ENCODE measurements at regions not wholly inside any gene's neighbourhood (a gene's known extent, or its start where the extent isn't known, plus 50 kb on each side); places are given as distances from the start of the nearest gene placed in this dataset.

DNA sequence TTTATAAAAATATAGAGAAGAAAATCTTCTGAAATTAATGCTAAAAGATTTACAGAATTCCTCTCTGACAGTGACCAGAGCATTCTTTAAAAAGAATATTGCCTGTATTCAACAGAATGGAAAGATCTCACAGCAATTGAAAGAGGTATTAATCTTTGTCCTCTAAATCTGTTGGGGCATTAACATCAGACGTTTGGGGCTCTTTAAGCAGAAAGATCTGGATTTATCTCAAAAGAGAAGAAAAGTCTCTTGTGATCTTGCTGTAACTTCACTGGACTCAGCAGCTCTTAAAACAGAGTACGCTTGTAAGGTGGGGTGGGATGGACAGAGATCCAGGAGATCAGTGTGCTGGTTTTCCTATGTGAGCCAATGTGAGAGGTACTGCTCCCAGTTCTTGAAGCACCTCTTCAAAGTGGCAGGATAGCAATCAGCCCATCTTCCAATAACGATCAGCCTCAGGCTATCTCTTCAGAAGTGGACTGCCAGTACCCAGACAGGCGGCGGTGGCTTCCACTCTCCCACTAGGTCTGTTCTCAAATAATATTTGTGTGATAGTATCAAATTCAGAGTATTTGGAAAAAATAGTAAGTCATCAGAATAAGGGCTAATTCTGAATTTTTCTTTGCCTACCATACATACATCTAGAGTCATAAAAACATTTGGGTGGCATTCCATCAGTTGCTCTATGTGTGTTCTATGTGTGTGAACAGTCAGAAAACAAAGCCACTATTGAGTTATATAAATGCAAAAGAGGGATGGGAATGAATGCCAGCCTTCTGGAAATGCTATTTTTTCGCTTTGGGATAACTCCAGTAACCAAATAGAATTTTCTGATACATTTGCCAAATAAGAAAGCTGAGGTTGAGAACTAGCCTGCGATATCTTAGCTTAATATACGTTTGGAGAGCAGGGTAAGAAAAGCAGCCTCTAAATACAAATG lies 237.4 kb upstream of the RGS6 start:
- TF ChIP-seq, protein P1, sequence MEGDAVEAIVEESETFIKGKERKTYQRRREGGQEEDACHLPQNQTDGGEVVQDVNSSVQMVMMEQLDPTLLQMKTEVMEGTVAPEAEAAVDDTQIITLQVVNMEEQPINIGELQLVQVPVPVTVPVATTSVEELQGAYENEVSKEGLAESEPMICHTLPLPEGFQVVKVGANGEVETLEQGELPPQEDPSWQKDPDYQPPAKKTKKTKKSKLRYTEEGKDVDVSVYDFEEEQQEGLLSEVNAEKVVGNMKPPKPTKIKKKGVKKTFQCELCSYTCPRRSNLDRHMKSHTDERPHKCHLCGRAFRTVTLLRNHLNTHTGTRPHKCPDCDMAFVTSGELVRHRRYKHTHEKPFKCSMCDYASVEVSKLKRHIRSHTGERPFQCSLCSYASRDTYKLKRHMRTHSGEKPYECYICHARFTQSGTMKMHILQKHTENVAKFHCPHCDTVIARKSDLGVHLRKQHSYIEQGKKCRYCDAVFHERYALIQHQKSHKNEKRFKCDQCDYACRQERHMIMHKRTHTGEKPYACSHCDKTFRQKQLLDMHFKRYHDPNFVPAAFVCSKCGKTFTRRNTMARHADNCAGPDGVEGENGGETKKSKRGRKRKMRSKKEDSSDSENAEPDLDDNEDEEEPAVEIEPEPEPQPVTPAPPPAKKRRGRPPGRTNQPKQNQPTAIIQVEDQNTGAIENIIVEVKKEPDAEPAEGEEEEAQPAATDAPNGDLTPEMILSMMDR (IDR thresholded peaks at IDR 0.05; ENCODE audit: control insufficient read depth, extremely low read depth, insufficient read depth), result no peak
- no peak overlapping the region for H3K4me3 ChIP-seq (ENCODE audit: low read depth, low read length)
- DNase-seq (ENCODE audit: low read depth), result no peak

GRCh38 chr14:71695611-71696350 lies 236.4 kb upstream of the RGS6 start:
- DNase-seq (ENCODE audit: low read depth), result no peak
- TF ChIP-seq, protein P1 (IDR thresholded peaks at IDR 0.05; ENCODE audit: control insufficient read depth, extremely low read depth, insufficient read depth), result no peak
- no peak overlapping the region for H3K4me3 ChIP-seq (ENCODE audit: low read depth, low read length)

- no peak overlapping the region for H3K4me3 ChIP-seq (ENCODE audit: low read depth, low read length)
- no peak for DNase-seq (ENCODE audit: low read depth)
- TF ChIP-seq, protein P1 (IDR thresholded peaks at IDR 0.05; ENCODE audit: control insufficient read depth, extremely low read depth, insufficient read depth), result no peak
Observed at GRCh38 chr14:71698027-71698426, 234.2 kb upstream of the RGS6 start.

GRCh38 chr14:71698673-71699072 lies 233.6 kb upstream of the RGS6 start:
- TF ChIP-seq, protein P1 (IDR thresholded peaks at IDR 0.05; ENCODE audit: control insufficient read depth, extremely low read depth, insufficient read depth), result no peak
- no peak for DNase-seq (ENCODE audit: low read depth)
- no peak overlapping the region for H3K4me3 ChIP-seq (ENCODE audit: low read depth, low read length)

DNA sequence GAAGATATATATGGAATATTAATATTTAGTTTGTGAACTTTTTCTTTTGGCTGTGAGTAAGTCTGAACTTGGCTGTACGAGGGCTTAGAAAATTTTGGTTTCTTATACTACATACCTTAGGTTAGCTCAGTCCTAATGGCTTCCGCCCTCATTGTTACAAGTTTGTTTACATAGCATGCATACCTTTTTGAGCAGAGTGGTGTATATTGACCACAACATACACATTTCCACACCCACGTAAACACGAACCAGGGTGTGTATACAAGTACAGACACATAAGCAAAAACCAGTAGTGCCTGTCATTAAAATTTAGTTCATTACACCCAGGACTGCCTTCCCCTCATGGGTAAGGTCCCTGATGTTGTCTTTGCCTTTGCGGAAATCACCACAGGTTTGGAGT lies 230.2 kb upstream of the RGS6 start:
- TF ChIP-seq, protein P1 (IDR thresholded peaks at IDR 0.05; ENCODE audit: control insufficient read depth, extremely low read depth, insufficient read depth), result no peak
- no peak overlapping the region for H3K4me3 ChIP-seq (ENCODE audit: low read depth, low read length)
- DNase-seq (ENCODE audit: low read depth), result no peak

DNA sequence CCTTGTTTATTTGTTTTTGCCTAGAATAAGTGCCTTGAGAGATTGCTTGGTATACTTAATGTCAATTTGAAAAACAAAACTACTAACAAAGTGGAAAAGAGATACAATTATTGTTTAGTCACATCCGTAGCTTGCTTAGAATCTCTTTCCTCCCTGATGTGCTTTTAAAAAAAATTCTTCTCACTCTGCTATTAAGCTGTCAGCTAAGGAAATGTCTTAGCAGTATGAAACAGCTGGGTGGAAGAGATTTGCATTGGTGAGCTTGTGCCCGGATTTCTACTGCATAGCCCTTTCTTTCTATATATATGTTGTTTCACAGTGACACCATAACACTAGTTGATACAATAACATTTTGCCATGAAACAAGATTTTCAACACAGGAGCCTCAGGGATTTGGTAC lies 229.4 kb upstream of the RGS6 start:
- H3K4me3 ChIP-seq (ENCODE audit: low read depth, low read length), result no peak overlapping the region
- DNase-seq (ENCODE audit: low read depth), result no peak
- TF ChIP-seq, protein P1 (IDR thresholded peaks at IDR 0.05; ENCODE audit: control insufficient read depth, extremely low read depth, insufficient read depth), result no peak

All from LNCaP clone FGC (cell line).